Mucosa of stomach (tissue), 1 donor: ENCODE measurements at regions not wholly inside any gene's neighbourhood (a gene's known extent, or its start where the extent isn't known, plus 50 kb on each side); places are given as distances from the start of the nearest gene placed in this dataset.

Experiments
- H3K27me3 ChIP-seq: one replicate; pipeline ENCODE4 v1.7.0; 2013; ENCODE audit warnings: mild to moderate bottlenecking, low read length; ENCODE audit not compliant: control insufficient read depth, insufficient read depth
- H3K36me3 ChIP-seq: one replicate; pipeline ENCODE4 v1.7.0; 2013; ENCODE audit warnings: low read length; ENCODE audit not compliant: control insufficient read depth, insufficient read depth
- H3K4me1 ChIP-seq: one replicate; pipeline ENCODE4 v1.7.0; 2013; ENCODE audit warnings: mild to moderate bottlenecking, low read length; ENCODE audit not compliant: control insufficient read depth, insufficient read depth
- H3K4me3 ChIP-seq: one replicate; pipeline ENCODE4 v1.7.0; 2013; ENCODE audit warnings: low read length
- H3K9ac ChIP-seq: one replicate; pipeline ENCODE4 v1.7.0; 2013; ENCODE audit warnings: mild to moderate bottlenecking, low read length, moderate library complexity
- H3K9me3 ChIP-seq: one replicate; pipeline ENCODE4 v1.7.0; 2013; ENCODE audit warnings: mild to moderate bottlenecking, low read length, moderate library complexity; ENCODE audit not compliant: control insufficient read depth
- donor health status: Pancreatic carcinoma.

DNA sequence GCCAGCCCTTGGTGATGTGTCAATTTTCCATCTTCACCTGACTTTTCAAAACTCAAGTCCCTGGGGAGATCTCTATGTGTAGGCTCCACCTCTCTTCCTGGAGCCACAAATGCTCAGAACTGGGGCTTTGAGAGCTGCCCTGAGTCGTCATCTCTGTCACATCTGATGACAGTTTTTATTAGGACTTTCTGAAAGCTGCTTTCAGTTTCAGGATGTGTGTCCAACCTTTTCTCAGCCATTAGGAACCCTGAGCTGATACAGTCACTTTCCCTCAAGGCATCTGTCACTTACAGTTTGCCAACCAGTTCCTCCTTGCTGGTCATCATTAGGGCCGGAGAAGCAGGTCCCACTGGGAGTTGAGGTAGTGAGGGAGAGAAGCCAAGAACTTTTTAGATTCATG is 365.9 kb upstream of the CHD6 start:
- no peaks in the 10 kb centered on the region for H3K27me3 ChIP-seq

DNA sequence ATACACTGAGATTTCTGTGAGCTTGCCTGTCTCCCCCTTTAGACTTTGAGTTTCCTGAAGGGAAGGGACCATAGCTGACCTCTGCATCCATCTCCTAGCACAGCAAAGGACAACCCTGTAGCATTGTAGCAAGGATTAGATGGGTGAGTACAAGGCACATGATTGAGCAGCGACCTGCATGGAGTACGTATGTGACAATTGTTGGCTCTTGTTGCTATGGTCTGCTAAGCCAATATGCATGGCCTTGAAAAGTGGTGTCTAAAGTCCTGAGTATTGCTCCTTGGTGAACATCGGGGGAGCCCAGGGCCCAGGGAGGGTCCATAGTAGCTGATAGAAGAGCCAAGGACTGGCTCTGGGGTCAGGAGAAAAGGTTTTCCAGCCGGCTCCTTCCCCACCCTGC is 365.0 kb upstream of the CHD6 start:
- Histone ChIP-seq H3K9ac (no peak overlapping the region), H3K36me3 (no peaks in the 10 kb centered on the region), H3K27me3 (no peaks in the 10 kb centered on the region), H3K9me3 (no peaks in the 10 kb centered on the region), H3K4me3 (no peak overlapping the region), H3K4me1 (no peaks in the 10 kb centered on the region)

More for the DNA sequence above, 365.9 kb upstream of the CHD6 start:
- Histone ChIP-seq H3K4me1 (no peaks in the 10 kb centered on the region), H3K36me3 (no peaks in the 10 kb centered on the region), H3K9ac (no peak overlapping the region), H3K9me3 (no peaks in the 10 kb centered on the region), H3K4me3 (no peak overlapping the region)

- H3K9me3 ChIP-seq: no peaks in the 10 kb centered on the region
- no peaks in the 10 kb centered on the region for H3K27me3 ChIP-seq
- no peaks in the 10 kb centered on the region for H3K4me1 ChIP-seq
- no peak overlapping the region for H3K9ac ChIP-seq
- no peaks in the 10 kb centered on the region for H3K36me3 ChIP-seq
- H3K4me3 ChIP-seq: no peak overlapping the region
Measured at GRCh38 chr20:41981746-41982145, 363.6 kb upstream of the CHD6 start.

- no peak overlapping the region for H3K4me3 ChIP-seq
- no peaks in the 10 kb centered on the region for H3K4me1 ChIP-seq
- no peak overlapping the region for H3K9ac ChIP-seq
- H3K9me3 ChIP-seq: no peaks in the 10 kb centered on the region
- no peaks in the 10 kb centered on the region for H3K36me3 ChIP-seq
- H3K27me3 ChIP-seq: no peaks in the 10 kb centered on the region
Measured at GRCh38 chr20:41978875-41979274, 360.7 kb upstream of the CHD6 start.

DNA sequence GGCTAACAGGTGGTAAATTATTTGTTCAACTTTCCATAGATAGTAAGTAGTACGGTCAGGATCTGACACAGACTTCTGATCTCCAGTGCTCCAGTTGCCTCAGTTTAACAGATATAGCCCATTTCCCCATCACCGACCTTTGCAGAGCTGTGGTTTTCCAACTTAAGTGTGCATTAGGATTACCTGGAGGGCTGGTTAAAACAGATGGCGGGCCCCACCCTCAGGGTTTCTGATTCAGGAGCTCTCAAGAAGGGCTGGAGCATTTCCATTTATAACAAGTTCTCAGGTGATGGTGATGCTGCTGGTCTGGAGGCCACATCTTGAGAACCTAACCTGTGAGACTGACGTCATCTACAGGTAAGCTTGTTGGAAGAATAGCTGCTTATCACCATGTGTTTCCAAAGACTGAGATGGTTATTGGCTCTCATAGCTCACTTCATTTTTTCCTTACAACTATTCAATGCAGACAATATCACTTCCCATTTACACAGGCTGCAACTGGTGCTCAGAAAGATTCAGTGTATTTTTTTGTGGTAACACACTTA is 360.1 kb upstream of the CHD6 start:
- no peaks in the 10 kb centered on the region for H3K27me3 ChIP-seq
- H3K9me3 ChIP-seq: no peaks in the 10 kb centered on the region
- H3K4me3 ChIP-seq: no peak overlapping the region
- no peaks in the 10 kb centered on the region for H3K36me3 ChIP-seq
- H3K4me1 ChIP-seq: no peaks in the 10 kb centered on the region
- H3K9ac ChIP-seq: no peak overlapping the region

DNA sequence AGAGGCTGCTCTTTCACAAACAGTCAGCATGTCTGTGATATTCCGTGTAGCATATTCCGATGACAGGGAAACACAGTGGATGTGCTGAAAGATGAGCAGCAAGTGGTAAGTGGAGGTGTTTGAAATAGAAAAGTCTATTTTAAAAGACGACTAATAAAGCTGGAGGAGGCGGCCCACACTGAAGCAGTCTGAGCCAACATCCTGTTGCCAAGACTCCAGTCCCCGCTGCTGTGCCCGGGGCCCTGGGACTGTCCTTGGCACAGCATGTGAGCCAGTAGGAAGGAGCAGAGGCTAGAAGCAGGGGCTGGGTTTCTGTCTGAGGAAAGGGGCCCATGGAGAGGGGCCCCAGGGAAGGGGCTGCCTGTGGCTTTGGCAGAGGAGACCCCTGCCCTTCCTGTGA is 351.5 kb upstream of the CHD6 start:
- Histone ChIP-seq H3K9ac (no peak overlapping the region), H3K9me3 (no peaks in the 10 kb centered on the region), H3K36me3 (no peaks in the 10 kb centered on the region), H3K27me3 (no peaks in the 10 kb centered on the region), H3K4me1 (no peaks in the 10 kb centered on the region), H3K4me3 (no peak overlapping the region)

- Histone ChIP-seq H3K27me3 (no peaks in the 10 kb centered on the region), H3K4me1 (no peaks in the 10 kb centered on the region), H3K36me3 (no peaks in the 10 kb centered on the region), H3K4me3 (no peak overlapping the region), H3K9ac (no peak overlapping the region), H3K9me3 (no peaks in the 10 kb centered on the region)
Measured at GRCh38 chr20:41960166-41960565, 342.0 kb upstream of the CHD6 start.

DNA sequence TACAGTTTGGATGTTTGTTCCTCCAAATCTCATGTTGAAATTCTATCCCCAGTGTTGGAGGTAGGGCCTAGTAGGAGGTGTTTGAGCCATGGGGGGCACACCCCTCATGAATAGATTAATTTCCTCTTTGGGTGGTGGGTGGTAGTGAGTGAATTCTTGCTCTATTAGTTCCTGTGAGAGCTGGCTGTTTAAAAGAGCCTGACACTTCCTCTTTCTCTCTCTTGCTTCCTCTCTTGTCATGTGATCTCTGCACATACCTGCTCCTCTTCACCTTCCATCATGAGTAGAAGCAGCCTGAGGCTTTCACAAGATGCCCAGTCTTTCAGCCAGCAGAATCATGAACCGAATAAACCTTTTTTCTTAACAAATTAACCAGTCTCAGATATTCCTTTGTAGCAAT is 340.2 kb upstream of the CHD6 start:
- Histone ChIP-seq H3K4me3 (no peak overlapping the region), H3K36me3 (no peaks in the 10 kb centered on the region), H3K27me3 (no peaks in the 10 kb centered on the region), H3K9me3 (no peaks in the 10 kb centered on the region), H3K9ac (no peak overlapping the region), H3K4me1 (no peaks in the 10 kb centered on the region)

DNA sequence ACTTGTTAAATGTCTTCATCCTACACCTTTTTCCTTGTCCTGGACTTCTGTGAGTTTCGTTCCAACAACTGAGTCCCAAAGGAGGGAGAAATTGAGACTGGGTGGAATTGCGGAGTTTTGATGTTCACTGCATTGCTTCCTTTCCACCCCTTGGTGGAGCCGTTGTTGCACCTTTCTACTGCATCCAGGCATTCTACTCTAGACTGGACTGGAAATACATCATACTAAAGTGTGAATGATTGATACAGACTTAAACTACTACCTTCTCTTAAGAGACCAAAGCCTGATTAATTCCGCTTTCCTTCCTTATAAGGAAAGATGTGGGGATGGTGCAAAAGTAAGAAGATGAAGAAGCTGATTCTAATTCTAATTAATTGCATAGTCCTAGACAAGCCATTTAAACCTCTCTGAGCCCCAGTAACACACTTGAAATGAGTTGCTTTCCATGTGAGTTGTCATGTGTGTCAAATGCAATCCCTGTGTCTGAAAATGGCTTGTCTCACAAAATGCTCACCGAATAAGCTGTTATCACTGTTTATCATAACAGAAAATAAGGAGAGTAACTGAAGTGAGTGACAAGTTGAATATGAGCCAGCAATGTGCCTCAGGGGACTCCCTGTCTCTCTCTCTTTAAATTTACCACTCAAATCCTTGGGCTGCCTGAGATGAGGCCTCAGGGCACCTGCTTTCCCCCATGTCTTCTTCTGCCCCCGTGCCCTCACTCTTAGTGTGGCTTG is 338.3 kb upstream of the CHD6 start:
- Histone ChIP-seq H3K4me1 (no peaks in the 10 kb centered on the region), H3K36me3 (no peaks in the 10 kb centered on the region), H3K27me3 (no peaks in the 10 kb centered on the region), H3K9ac (no peak overlapping the region), H3K4me3 (no peak overlapping the region), H3K9me3 (no peaks in the 10 kb centered on the region)

DNA sequence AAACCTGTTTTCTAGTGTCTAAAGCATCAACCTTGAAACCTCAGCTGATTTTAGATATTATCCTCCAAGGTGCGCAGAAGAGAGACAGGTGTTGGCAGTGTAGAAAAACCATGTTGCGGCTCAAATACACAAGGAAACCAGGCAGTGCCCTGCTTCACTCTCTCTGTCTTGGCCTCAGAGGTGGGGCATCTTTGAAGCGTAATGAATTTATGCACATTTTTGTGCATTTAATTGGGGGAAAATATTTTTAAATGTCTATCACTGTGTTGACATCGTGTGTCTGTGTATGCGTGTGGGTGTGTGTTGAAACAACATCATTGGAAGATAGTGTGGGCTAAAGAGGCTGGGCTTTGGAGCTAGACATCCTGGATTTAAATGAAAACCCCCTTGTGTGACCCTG is 334.0 kb upstream of the CHD6 start:
- no peaks in the 10 kb centered on the region for H3K4me1 ChIP-seq
- H3K9me3 ChIP-seq: no peaks in the 10 kb centered on the region
- no peaks in the 10 kb centered on the region for H3K27me3 ChIP-seq
- no peak overlapping the region for H3K4me3 ChIP-seq
- no peaks in the 10 kb centered on the region for H3K36me3 ChIP-seq
- no peak overlapping the region for H3K9ac ChIP-seq

GRCh38 chr20:41951615-41952014 is 333.4 kb upstream of the CHD6 start:
- Histone ChIP-seq H3K36me3 (no peaks in the 10 kb centered on the region), H3K4me3 (no peak overlapping the region), H3K4me1 (no peaks in the 10 kb centered on the region), H3K9ac (no peak overlapping the region), H3K9me3 (no peaks in the 10 kb centered on the region), H3K27me3 (no peaks in the 10 kb centered on the region)

GRCh38 chr20:41939659-41940058 is 321.5 kb upstream of the CHD6 start:
- no peak overlapping the region for H3K4me3 ChIP-seq
- H3K27me3 ChIP-seq: no peaks in the 10 kb centered on the region
- no peaks in the 10 kb centered on the region for H3K36me3 ChIP-seq
- no peaks in the 10 kb centered on the region for H3K4me1 ChIP-seq
- H3K9ac ChIP-seq: no peak overlapping the region
- H3K9me3 ChIP-seq: no peaks in the 10 kb centered on the region

GRCh38 chr20:41938353-41938752 is 320.2 kb upstream of the CHD6 start:
- Histone ChIP-seq H3K4me1 (no peaks in the 10 kb centered on the region), H3K9me3 (no peaks in the 10 kb centered on the region), H3K9ac (no peak overlapping the region), H3K27me3 (no peaks in the 10 kb centered on the region), H3K36me3 (no peaks in the 10 kb centered on the region), H3K4me3 (no peak overlapping the region)
